GM12875 (cell line): ENCODE measurements at regions not wholly inside any gene's neighbourhood (a gene's known extent, or its start where the extent isn't known, plus 50 kb on each side); places are given as distances from the start of the nearest gene placed in this dataset.

Source experiments
- H3K4me3 ChIP-seq: one replicate; pipeline ENCODE4 v1.5.1; 2011; ENCODE audit warnings: low read depth, low read length, control low read depth
- CTCF ChIP-seq: IDR thresholded peaks from 2 replicates; pipeline ENCODE4 v1.5.1; 2011; ENCODE audit warnings: low read depth, mild to moderate bottlenecking, control low read depth, inconsistent platforms, low read length, moderate library complexity, borderline replicate concordance; ENCODE audit not compliant: insufficient read depth

DNA sequence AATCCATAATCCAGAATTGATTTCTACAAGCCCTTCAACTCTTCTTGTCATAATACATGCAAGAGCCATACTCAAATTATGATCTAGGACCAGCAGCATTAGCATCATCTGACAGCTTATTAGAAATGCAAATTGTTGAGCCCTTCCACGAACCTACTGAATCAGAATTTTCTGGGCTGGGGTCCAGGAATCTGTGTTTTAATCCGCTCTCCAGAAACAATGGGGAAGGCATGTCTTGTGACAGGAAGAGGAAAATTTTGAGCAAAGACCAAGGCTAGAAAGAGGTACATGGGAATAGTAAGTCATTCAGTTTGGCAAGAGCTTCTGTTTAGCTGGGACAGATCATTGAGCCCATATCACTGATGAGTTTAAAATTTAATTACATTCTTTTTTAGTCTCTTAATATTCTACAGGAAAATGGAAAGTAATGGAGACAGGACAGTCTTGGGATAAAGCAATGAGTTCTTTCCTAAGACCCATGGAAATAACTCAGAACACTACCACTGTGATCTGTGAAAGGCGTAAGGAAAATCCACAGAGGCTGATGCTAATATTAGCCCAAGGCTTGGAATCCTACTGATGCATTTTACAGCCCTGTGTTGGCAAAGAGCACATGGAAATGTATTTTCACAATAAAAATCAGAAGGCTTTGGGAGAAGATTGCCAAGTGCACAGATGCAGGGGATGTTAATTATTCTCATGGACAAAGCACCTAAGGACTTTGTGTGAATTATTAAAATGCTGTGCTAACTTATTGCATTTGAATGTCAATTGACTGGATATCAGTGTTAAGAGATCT is 73.7 kb upstream of the STK32A start:
- H3K4me3 ChIP-seq = no peak overlapping the region
- no peak for TF ChIP-seq CTCF

DNA sequence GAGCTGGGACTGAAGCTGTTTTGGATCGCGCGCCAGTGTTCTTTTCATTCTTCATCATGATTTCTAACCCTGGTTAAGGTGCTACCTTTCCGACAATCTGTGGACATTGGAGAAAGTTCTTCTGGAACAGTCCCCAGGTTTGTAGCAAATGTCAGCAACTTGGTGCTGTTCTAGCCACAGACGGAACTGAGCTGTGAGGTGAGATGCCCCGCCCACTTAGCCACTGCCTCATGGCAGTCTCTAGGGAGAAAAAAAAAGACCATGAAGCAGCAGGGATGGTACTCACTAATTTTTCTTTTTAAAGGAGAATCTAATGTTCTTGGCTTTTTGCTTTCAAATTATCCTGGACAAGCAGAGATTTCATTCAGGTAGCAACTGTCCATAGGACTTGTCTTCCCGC is 72.1 kb upstream of the STK32A start:
- TF ChIP-seq CTCF = no peak
- H3K4me3 ChIP-seq = no peak overlapping the region

DNA sequence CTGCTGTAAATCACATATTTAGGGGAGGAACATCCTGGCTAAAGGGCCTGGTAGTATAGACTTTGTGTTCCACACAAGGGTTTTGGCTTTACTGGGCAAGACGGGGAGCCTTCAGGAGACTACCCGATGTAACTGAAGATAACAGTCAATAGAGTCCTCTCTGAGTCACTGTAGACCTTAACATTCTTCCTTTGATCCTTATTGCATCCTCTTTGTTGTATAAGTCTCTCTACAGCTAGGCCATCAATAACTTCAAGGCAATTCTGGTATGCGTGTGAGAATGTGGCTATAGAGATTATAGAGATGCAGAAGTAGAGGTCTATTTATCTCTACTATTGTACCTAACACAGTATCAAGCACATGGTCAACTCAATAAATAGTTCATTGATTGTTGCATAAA is 67.3 kb upstream of the STK32A start:
- no peak for TF ChIP-seq CTCF
- no peak overlapping the region for H3K4me3 ChIP-seq

DNA sequence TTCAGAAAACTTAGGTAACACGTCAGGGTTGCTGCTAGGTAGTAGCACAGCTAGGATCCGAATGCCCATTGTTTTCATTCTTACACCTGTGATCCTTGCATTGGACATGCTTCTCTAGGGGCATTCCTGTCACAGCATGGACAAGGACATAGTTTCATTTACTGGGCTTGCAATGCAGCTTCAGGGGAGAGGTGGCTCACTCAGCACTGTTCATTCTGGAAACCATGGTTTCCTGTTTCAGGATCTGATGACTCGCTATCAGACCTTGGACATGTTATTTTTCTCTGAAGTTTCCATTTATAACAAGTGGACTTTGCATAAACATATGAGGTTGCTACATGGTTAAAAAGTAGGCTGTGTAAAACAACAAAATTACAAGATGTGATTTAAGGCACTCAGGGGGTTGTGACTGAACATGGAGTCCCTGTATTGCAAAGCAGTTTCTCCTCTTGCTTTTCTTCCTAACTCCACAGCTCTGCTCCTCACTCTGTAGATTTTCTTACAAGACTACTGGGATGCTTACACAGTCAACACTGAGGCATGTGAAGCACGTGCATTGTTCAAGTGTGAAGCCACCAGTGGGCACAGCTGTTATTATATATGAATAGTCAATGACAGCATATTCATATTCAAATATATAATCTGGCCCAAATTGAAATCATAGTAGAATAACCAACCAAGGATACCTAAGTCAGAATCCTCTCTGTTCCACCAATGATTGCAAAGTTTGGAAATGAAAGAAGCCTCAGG is 66.1 kb upstream of the STK32A start:
- H3K4me3 ChIP-seq = no peak overlapping the region
- TF ChIP-seq CTCF = no peak

- H3K4me3 ChIP-seq = no peak overlapping the region
- no peak for TF ChIP-seq CTCF
Measured at GRCh38 chr5:147169399-147169798, 65.4 kb upstream of the STK32A start.

DNA sequence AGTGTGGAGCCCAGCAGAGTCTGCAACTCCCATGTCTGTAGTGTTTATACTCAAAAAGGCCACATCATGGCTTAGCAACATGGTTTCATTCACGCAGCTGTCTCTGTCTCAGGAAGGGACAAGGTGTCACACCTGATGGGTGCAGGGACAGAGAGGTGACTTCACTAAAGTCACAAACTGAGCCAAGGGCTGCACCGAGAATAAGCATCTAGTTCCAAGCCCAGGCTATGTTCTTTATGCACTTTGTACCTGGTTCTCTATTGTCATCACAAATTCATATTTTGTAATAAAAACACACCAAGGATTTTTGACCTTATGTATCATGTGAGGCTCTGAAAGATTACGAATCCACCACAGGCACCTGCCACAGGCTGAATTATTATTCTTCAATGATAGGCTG is 64.9 kb upstream of the STK32A start:
- TF ChIP-seq CTCF = no peak
- no peak overlapping the region for H3K4me3 ChIP-seq

GRCh38 chr5:147170603-147171002 is 64.2 kb upstream of the STK32A start:
- TF ChIP-seq CTCF = no peak
- H3K4me3 ChIP-seq = no peak overlapping the region
